Stimulated activated naive CD4-positive, alpha-beta T cell treated with Interleukin-2 at 50 U/mL for 16 hours (primary cell): ENCODE measurements at regions not wholly inside any gene's neighbourhood (a gene's known extent, or its start where the extent isn't known, plus 50 kb on each side); places are given as distances from the start of the nearest gene placed in this dataset.

Source experiments
- DNase-seq: peaks from one replicate; lab custom pipeline; 2025; lab: John Stamatoyannopoulos, UW

DNA sequence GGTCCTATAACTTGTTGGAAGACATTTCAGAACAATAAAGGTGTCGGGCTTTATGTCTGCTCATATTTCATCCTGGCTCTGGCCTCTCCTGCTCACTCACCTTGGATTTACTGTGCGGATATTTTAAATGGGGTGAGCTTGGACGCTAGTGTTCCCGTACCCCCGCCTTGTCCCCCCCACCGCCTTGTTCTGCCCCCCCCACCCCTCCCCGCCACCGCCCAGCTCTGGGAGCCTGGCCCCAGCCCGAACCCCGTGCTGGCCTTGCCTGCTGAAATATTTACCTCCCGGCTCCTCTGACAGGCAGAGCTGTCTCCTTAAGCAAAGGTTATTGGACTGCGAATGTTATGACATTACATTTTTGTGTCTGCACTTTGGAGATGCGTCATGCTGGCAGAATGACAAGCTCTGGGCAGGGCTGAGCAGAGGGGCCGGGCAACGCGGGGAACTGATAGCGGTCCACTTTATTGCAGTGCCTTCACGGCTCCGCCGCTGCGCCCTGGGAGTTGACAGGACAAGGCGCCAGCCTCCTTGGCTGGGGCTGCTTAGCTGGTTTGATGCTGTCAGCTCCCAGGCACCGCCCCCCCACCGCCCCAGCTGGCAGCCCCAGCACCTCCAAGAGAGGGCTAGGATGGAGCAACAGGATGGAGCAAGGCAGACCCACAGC is 222.5 kb upstream of the GSE1 start:
- no peak for DNase-seq

DNA sequence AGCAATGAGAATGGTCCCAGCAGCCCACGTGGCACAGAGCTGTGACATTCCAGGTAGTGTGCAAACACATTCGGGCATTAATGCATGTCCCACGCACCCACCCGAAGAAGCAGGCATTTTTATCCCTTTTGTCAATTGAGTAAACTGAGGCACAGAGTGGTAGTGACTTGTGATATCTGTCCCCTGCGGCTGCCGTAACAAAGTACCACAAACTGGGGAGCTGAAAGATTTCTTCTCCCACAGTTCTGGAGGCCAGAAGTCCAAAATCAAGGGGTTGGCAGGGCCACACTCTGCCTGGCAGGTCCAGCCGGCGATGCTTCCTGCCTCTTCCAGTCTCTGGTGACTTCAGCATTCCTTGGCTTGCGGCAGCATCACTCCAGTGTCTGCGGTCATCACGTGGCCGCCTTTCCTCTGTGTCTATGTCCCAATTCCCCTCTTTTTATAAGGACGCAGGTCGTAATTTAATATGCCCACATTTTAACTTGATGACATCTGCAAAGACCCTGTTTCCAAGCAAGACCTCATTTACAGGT is 221.9 kb upstream of the GSE1 start:
- DNase-seq, result no peak

DNA sequence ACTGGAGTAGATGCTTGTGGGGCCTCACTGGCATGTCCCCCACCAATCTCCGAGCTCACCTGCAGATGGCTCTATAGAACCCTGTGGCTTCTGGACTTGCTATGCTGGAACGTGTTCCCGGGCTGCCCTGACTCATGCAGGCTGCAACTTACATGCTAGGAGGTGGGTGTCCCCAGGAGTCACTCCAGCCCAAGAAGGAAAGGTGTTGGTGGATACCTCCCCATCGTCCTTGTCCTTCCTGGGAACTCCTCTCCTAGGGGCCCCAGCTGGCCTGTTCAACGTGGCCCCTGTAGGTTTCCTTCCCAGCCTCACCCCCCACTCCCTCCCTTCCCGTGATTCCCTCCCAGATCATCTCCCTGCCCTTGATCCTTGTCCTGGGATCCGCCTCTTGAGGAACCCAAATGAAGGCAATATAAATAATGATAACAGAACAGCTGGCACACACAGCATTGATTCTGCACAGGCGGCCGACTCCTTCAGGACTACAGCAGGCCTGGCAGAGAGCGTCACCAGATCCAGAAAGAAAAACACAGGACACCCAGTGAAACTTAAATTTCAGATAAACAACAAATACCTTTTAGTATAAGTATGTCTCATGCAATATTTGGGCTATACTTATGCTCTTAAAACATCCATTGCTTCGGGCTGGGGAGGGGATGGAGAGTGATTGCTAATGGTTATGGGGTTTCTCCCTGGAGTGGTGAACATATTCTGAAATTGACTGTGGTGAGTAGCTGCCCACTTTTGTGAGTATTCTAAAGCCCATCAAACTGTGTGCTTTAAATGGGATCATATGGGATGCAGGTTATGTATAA is 221.1 kb upstream of the GSE1 start:
- no peak for DNase-seq

DNA sequence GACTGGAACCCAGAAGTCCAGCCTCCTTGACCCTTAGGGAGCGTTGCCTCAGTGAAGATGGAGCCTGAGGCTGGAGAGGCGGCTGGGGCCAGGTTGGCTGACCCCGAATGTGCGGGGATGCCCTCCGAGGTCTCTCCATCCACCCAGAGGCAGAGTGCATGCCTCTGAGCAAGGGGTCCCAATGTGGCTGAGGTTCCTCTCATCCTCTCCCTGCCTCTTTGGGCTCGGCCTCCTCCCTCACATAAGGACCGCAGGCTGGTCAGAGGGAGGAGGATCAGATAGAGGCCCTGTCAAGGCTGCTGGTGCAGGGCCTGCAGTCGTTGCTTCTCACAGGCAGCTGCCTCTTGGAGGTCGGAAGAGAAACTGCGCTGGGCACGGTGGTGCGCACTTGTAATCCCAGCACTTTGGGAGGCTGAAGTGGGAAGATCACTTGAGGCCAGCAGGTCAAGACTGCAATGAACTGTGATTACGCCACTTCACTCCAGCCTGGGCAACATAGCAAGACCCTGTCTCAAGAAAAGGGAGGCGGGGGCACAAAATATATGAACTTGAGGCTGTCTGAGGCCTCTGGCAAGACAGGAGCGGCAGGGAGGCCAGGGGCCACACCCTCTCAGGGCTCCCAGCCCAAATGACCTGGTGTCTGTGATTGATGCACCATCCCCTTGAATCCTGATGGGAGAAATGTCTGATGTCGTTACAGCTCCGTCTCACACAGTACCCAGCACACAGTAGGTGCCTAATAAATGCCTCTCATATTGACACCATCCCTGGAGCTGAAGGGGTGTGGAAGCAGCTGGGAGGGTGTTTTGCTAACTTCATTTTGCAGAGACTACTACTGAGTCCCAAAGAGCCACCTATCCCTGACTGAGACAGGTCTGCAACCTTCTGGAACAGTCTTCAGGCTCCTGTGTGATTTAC is 220.1 kb upstream of the GSE1 start:
- DNase-seq, result no peak

DNA sequence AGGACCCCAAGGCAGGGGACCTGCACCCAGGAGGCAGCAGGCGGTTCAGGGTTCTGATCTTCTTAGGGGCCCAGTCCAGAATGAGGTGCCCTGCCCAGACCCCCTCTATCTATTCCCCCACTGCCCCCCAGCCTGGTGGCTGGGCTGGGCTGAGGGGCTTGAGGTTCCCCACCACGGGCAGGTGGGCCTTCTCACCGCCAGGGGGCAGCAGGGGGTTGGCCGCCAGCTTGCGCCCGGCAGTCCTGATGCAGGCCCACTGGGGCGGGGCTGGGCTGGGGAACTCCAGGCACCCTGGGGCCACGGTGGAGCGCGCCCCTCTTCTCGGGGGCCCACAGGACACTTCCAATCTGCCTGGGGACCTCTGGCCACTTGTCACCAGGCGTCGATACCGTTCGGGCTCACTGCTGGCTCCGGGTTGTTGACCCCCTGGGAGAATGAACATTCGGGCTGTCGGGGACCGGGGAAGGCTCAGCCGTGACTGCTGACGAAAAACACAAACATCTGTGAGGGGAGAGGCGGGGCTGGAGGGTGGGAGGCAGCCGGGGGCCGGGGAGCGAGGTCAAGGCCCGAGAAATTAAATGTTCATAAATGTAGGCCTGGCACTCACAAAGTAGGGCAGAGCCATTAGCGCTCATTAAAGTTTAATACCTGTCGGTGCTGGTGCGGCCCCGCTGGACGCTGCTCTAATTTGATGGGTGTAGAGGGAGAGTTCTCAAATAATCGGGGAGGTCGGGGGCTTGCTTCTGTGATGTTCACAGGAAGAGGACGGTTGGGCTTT is 219.3 kb upstream of the GSE1 start:
- DNase-seq, result peak; percentile 53

DNA sequence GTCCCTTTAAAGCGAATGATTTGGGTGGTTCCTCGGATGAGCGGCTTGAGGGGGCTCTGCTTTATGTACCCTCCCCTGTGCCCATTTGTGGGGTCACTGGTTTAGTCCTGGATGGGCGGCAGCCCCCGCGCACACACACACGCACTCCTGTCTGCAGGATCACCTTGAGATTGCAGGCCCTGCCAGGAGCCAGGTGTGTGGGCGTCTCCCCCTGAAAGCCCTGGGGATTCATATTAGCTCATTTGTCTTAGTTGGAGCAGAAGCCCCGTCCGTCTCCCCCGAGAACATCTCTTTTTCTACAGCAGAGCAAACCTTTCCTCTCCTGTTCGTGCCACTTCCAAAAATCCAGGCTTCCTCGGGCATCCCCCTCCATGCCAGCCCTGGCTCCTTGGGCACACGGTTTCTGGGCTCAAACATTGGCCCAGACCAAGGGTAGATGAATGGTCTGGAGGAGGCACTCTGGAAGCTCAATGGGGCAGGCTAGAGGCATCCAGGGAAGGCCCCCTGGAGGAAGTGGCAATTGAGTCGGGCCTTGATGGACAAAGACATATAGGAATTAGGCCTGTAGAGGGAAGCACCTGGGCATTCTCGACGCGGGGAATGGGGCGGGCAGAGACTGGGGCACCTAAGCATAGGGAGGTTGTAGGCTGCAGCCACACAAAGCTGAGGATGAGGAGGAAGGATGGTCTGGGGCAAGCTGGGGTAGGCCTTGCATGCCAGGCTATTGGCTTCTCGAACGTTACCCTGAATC is 218.5 kb upstream of the GSE1 start:
- no peak for DNase-seq

DNA sequence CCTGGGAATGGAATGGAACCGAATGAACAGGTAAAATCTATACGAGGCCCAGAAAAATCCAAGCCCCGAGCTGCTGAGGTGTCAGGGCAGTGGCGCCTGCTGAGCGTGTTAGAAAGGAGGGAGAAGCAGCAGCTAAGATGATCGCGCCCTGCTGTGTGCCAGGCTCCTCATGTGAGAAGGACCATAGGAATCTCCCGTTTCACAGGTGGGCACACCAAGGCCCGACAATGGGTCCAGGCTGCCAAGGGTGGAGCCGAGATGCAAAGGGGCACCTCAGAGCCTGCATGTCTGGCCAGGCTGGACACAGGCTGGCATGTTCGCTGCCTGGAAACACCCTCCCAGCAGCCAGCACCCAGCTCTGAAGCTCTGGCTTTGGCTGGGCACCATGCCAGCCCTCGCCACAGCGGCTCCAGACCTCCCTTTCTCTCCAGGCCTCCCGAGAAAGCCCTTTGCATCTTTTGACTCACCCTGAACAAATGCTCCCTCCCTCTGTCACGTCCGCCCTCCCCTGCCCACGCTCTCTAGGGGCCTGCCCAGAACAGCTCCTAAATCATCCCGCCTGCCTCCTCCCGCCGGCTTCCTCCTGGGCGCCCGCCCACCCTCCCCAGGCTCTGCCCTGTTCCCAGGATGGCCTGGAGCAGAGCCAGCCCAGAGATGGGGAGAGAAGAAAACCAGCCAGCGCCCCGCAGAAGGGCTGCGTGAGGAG is 217.8 kb upstream of the GSE1 start:
- DNase-seq, result no peak

DNA sequence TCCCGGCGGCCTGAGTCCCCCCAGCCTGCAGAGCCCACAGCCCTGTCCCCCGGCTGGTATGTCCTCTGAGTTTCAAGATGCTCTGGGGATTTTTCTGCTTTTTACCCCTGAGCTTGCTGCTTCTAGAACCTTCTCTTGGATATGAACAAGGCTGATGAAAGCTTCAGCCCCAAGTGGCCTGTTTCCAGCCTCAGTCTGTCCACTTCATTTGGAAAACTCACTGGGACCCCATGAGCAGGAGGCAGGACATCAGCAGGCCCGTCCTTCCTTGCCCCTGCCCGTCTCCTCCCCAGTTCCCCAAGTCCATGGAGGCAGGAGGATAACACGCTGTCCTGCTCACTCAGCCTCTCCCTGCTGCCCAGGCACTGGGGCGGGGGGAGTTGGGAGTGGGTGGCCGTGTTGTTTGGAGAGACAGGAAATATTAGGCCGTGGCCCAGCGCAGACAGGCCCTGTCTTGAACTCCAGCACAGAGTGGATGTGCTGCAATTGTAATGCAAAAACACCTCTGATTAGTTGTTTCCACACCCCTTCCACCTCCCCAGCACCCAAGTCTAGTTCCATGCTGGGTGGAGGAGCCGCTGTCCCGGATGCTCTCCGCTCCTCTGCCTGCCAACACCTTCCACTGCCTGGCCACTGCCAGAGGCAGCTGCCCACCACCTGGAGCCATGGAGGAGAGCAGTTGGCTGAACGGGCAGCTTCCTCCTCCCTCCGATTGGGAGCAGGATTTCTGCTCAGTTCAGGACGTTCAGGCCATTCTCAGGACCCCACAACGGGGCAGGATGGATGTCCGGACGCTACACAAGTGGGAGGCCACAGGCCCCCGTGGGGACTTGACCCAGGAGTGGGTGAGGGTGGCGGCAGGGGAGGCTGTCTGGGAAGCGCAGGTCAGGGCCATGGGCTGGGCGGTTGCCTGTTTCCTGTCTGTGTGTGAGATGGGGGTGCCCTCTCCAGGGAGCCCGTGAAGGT is 216.9 kb upstream of the GSE1 start:
- DNase-seq, result no peak

DNA sequence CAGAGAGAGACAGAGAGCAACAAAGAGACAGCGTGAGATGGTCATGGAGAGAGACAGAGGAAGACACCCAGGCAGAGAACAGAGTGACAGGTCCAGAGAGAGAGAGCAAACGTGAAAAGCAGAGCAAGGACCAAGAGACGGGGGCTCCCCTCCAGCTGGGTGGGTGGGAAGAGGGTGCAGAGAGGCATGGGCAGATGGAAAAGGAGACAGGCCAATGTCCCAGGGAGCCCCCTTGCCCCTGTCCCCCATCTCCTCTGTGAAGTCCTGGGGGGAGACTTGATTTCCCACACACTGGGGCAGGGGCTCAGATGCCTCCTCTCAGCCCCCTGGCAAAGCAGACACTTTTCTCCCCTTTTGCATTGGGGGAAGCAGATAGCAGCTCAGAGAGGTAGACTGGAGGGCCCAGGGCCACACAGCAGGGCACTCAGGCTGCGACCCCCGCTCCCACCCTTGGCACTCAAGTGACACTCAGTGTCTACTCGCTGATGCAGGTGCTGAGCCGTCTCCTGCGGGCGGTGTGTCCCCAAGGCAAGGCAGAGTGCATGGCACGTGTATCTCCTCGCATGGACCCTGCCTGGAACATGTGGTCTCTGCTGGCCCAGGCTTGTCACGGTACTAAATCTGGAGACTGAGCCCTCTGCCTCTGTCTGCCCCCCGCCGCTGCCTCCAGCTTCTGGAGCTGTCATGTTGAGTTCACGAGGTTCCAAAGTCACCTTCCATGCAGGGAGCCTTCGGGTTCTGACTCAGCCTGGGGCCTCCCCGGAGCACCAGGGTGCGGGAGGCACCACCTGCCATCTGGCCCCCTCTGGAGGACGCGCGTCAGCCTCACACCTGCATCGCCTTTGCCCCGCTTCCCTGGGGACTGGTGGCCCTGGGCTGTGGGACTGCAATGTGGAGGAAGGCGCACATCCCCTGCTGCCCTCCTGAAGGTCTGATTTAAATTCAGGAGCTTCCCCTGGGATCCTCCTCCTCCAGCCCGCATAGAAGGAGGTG is 215.9 kb upstream of the GSE1 start:
- no peak for DNase-seq

DNA sequence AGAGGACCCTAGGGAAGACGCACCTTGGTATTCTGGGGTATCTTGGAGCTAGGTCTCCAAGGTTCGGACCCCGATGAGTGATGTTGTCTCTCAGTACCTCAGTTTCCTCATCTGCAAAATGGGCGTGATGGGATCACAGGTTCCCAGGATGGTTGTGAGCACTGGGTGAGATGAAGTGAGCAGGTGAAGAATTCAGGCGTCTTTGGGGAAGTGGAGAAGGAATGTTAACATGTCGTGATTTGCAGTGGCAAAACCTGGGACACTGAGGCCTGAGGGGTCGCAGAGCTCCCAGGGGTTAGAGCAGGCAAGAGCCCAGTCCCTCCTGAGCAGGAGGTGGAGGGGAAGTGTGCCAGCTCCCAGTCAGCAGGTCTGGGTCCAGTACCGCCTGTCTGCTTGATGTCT is 215.1 kb upstream of the GSE1 start:
- DNase-seq, result no peak

DNA sequence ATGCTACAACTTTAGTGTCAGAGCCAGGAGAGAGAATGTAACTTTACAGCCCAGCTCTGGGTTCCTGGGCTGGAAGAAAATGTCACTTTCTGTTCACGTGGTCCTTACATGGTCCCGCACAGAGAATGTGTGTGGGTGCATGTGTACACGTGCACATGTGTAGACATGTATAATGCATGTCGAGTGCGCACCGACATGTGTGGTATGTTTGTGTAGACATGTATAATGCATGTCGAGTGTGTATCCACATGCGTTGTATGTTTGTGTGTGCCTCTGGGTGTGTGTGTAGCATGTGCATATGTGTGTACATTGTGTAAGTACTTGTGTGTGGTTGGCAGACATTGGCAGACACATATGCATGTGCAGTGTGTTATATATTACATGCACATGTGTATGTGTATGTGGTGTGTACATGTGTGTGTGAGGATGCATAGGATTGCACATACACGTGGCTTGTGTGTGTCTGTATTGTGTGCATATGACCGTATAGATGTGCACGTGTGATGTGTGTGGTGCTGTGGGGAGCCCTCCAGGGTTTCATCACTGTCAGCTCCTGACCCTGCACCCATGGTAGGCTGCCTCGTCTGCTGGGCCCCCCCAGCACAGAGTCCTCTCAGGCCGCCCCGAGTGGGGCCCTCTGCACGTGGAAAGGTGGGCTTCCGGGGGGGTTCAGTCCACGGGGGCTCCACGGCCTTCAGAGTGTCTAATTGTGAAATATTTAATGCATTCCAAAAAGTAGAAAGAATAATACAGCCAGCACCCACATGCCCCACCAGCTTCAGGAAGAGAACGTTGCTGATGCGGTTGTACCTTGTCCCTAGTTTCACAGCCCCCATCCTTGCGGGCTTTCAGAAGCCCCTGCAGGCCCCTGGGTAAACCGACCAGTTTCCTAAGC is 214.2 kb upstream of the GSE1 start:
- no peak for DNase-seq

DNA sequence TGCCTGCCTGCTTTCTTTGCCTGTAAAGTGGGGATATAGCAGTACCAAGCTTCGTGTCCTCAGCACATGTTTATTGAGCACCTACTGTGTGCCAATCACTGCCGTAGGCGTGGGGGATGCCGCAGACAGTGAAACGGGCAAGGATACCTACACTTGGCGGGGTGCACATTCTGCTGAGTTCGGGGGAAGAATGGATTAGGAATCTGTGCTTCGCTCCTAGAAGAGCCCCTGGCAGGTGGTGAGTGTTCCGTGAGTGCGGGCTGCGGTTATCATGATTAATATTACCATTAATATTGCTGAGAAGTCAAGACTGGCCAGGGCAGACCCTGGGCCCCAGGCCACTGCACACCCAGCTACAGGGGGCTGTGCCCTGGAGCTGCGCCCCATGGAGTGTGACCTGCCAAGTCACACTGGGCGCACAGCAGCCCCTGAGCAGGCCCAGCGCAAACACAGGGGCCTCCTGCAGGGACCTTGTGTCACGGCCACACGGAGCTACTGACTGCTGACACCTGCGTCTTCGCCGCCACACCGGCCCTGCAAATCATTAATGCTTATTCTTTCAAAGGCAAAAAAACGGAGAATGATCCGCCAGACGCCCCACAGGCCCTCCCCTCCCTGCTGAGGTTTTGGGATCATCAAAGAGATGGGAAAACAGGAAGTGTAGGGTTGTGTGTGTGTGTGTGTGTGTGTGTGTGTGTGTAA is 213.4 kb upstream of the GSE1 start:
- no peak for DNase-seq

DNA sequence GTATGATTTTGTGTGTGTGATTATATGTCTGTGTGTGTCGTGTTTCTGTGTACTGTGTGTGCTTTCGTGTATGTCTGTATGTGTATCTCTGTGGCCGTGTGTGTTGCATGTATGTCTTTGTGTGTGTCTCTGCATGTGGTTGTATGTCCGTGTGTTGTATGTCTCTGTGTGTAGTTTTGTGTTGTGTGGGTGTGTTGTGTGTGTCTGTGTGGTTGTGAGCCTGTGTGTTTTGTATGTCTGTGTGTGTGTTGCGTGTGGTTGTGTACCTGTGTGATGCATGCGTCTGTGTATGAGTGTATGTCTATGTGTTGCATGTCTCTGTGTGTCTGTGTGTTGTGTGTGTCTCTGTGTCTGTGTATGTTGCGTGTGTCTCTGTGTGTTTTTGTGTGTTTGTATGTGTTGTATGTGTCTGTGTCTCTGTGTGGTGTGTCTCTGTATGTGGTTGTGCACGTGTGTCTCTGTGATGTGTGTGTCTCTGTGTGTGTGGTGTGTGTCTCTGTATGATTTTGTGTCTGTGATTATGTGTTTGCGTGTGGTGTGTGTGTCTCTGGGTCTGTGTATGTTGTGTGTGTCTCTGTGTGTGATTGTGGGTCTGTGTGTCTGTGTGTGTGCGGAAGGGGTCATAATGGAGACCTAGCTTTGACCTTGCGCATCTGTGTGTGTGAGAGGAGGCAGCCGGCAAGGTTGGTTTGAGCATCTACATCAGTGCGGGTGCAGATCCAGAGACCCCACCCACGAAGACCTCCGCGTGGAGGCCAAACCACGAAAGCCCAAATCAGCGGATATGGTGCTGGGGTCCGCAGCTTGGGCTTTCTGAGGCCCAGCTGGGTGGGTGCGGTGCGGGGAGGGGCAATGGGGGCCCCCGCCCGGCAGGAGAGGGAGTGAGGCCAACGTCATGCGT is 212.6 kb upstream of the GSE1 start:
- no peak for DNase-seq

DNA sequence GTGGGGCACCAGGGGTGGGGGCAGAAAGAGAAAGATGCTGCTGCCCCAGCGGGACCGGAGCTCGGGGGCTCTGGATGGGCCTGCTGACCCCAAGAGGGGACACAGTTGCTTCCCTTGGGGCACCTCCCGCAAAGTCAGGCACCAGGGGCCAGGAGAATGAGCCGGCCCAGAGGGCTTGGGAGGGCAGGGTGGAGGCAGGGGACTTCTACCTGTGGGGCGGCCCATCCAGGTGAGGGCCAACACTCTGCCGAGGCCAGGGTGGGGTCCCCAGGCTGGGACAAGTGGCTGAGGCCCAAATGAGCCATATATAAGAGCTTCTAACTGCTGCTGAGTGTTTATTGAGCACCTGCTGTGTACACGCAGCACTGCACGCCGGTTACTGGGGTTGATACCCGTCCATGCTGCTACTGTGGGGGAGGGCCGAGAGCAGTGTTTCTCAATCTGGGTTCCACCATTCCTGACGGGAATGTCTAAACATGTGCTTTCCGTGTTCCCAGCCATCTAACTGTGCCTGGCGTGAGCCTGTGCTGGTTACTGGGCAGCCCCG is 211.7 kb upstream of the GSE1 start:
- DNase-seq, result no peak
